B cell (primary cell): ENCODE measurements at regions not wholly inside any gene's neighbourhood (a gene's known extent, or its start where the extent isn't known, plus 50 kb on each side); places are given as distances from the start of the nearest gene placed in this dataset.

Experiments used
- EZH2 ChIP-seq: IDR thresholded peaks from 2 replicates; pipeline ENCODE4 v1.6.1; 2012; ENCODE audit warnings: borderline replicate concordance, low read depth, mild to moderate bottlenecking, moderate library complexity, low read length; ENCODE audit not compliant: insufficient read depth, poor library complexity, severe bottlenecking
- TF ChIP-seq, protein P1 (sequence below): fragments of 200-600 bp; IDR thresholded peaks from one replicate; pipeline ENCODE4 v1.8.0; 2022; ENCODE audit warnings: antibody characterized with exemption, mild to moderate bottlenecking

DNA sequence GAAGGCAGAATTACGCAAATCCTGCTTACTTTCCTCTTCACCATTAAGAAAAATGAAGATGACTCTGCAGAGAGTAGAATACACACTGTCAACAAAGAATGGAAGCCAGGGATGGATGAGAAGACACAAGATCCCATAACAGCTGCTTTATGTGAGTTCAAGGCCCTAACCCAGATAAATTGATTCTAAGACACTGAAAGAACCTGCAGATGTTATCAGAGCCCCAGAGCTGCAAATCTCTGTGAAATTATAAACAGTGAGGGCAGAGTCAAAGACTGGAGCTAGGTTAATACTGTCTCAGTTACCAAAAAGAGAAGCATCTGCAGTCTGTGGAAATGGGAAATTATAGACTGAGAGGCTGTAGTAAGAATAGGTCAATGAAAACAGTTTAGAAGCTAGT is 320.1 kb upstream of the PKDCC start:
- TF ChIP-seq, protein P1, sequence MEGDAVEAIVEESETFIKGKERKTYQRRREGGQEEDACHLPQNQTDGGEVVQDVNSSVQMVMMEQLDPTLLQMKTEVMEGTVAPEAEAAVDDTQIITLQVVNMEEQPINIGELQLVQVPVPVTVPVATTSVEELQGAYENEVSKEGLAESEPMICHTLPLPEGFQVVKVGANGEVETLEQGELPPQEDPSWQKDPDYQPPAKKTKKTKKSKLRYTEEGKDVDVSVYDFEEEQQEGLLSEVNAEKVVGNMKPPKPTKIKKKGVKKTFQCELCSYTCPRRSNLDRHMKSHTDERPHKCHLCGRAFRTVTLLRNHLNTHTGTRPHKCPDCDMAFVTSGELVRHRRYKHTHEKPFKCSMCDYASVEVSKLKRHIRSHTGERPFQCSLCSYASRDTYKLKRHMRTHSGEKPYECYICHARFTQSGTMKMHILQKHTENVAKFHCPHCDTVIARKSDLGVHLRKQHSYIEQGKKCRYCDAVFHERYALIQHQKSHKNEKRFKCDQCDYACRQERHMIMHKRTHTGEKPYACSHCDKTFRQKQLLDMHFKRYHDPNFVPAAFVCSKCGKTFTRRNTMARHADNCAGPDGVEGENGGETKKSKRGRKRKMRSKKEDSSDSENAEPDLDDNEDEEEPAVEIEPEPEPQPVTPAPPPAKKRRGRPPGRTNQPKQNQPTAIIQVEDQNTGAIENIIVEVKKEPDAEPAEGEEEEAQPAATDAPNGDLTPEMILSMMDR, result no peak
- TF ChIP-seq EZH2, result no peak
